ENCODE measurements at regions not wholly inside any gene's neighbourhood (a gene's known extent, or its start where the extent isn't known, plus 50 kb on each side); places are given as distances from the start of the nearest gene placed in this dataset.

DNA sequence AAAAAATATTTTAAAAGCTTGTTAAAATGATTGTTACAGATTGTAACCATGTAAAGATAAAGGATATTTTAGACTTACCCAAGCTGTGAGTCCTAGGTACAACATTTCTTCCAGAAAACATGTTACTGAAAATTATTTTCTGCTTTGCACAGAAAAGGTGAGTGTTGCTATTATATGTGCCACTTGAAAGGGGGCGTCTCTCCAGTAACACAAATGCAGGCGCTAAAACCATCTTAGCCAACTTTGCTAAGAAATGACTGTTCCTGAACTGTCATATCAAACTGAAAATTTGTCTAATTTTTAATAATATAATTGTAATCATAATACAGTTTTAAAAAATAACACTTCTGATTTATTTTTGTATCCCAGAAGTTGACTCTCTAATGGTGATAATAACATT is 75.6 kb upstream of the KRAS start:
- no peaks in the 10 kb centered on the region for H3K9me3 Mint-ChIP-seq
- H3K27me3 Mint-ChIP-seq (ENCODE audit: low read depth): no peaks in the 10 kb centered on the region
- no peak overlapping the region for H3K4me3 Mint-ChIP-seq
- no peaks in the 10 kb centered on the region for H3K36me3 Mint-ChIP-seq (ENCODE audit: low read depth)
- TF ChIP-seq, protein P1, sequence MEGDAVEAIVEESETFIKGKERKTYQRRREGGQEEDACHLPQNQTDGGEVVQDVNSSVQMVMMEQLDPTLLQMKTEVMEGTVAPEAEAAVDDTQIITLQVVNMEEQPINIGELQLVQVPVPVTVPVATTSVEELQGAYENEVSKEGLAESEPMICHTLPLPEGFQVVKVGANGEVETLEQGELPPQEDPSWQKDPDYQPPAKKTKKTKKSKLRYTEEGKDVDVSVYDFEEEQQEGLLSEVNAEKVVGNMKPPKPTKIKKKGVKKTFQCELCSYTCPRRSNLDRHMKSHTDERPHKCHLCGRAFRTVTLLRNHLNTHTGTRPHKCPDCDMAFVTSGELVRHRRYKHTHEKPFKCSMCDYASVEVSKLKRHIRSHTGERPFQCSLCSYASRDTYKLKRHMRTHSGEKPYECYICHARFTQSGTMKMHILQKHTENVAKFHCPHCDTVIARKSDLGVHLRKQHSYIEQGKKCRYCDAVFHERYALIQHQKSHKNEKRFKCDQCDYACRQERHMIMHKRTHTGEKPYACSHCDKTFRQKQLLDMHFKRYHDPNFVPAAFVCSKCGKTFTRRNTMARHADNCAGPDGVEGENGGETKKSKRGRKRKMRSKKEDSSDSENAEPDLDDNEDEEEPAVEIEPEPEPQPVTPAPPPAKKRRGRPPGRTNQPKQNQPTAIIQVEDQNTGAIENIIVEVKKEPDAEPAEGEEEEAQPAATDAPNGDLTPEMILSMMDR (conservative IDR thresholded peaks at IDR 0.05): no peak
- peaks cover 9% of the 10 kb centered on the region for H3K4me1 Mint-ChIP-seq
- no peak for DNase-seq (ENCODE audit: low read depth, low spot score)
- H3K27ac Mint-ChIP-seq (ENCODE audit: unreplicated experiment): no peak overlapping the region

GRCh38 chr12:25324861-25325260 is 74.1 kb upstream of the KRAS start:
- no peaks in the 10 kb centered on the region for H3K36me3 Mint-ChIP-seq (ENCODE audit: low read depth)
- no peaks in the 10 kb centered on the region for H3K27me3 Mint-ChIP-seq (ENCODE audit: low read depth)
- TF ChIP-seq, protein P1 (conservative IDR thresholded peaks at IDR 0.05): no peak
- no peak for DNase-seq (ENCODE audit: low read depth, low spot score)
- no peak overlapping the region for H3K27ac Mint-ChIP-seq (ENCODE audit: unreplicated experiment)
- H3K4me3 Mint-ChIP-seq: no peak overlapping the region
- H3K9me3 Mint-ChIP-seq: no peaks in the 10 kb centered on the region
- peaks cover 9% of the 10 kb centered on the region for H3K4me1 Mint-ChIP-seq

DNA sequence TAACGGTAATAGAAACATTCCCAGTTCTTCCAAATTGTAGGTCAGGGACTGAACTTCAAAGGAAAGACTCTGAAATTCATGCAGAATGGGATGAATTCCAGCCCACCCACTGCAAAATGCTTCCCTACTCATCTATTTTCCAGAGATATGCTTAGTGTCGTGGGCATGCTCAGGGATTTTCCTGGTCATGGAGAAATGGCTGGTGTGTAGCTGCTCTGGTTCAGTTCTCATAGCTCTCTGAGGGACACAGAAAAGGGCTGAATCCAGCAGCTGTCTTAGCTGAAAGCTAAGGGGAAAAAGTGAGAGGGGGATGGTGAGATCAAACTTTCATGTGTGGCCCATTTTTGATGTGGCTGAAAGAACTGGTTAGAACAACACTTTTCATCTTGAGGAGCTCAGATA is 72.9 kb upstream of the KRAS start:
- no peak overlapping the region for H3K27ac Mint-ChIP-seq (ENCODE audit: unreplicated experiment)
- H3K9me3 Mint-ChIP-seq: no peaks in the 10 kb centered on the region
- TF ChIP-seq, protein P1 (conservative IDR thresholded peaks at IDR 0.05): no peak
- peaks cover 9% of the 10 kb centered on the region for H3K4me1 Mint-ChIP-seq
- DNase-seq (ENCODE audit: low read depth, low spot score): no peak
- H3K36me3 Mint-ChIP-seq (ENCODE audit: low read depth): no peaks in the 10 kb centered on the region
- H3K4me3 Mint-ChIP-seq: no peak overlapping the region
- no peaks in the 10 kb centered on the region for H3K27me3 Mint-ChIP-seq (ENCODE audit: low read depth)

GRCh38 chr12:25322918-25323531 is 72.3 kb upstream of the KRAS start:
- no peaks in the 10 kb centered on the region for H3K27me3 Mint-ChIP-seq (ENCODE audit: low read depth)
- no peak overlapping the region for H3K4me3 Mint-ChIP-seq
- H3K36me3 Mint-ChIP-seq (ENCODE audit: low read depth): no peaks in the 10 kb centered on the region
- TF ChIP-seq, protein P1 (conservative IDR thresholded peaks at IDR 0.05): no peak
- H3K27ac Mint-ChIP-seq (ENCODE audit: unreplicated experiment): no peak overlapping the region
- no peak for DNase-seq (ENCODE audit: low read depth, low spot score)
- H3K9me3 Mint-ChIP-seq: no peaks in the 10 kb centered on the region
- H3K4me1 Mint-ChIP-seq: peaks cover 9% of the 10 kb centered on the region

DNA sequence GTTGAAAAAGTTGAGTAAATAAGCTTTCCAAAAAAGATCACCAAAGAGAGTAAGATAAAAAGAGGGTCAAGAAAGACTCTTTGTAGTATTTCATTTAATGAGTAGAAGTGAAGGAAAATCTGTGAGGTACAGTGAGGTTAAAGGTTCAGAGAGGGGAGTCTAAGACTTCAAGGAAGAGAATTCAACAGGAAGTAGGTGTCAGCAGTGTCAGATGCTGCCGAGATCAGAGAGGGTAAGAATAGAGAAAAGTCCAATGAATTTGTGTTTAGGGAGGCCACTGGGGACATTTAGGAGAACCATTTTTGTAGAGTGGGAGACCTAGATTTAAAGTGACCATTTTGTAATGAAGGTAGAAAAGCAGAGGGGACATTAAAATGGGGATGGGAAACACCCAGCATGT is 71.6 kb upstream of the KRAS start:
- Mint-ChIP-seq H3K4me1 (peaks cover 14% of the 10 kb centered on the region), H3K9me3 (no peaks in the 10 kb centered on the region), H3K27me3 (ENCODE audit: low read depth) (no peaks in the 10 kb centered on the region), H3K4me3 (no peak overlapping the region), H3K27ac (ENCODE audit: unreplicated experiment) (no peak overlapping the region), H3K36me3 (ENCODE audit: low read depth) (no peaks in the 10 kb centered on the region)
- TF ChIP-seq, protein P1 (conservative IDR thresholded peaks at IDR 0.05): no peak
- DNase-seq (ENCODE audit: low read depth, low spot score): no peak

Measured in neural crest cell (in vitro differentiated cells).